Progenitor cell of endocrine pancreas (in vitro differentiated cells): ENCODE measurements at regions not wholly inside any gene's neighbourhood (a gene's known extent, or its start where the extent isn't known, plus 50 kb on each side); places are given as distances from the start of the nearest gene placed in this dataset.
"Not testable (repeated sequence)": the region's sequence is repeated elsewhere in the genome, so short reads cannot be mapped to it uniquely, and the experiment has no call there.

Source experiments
- DNase-seq: peaks from one replicate; pipeline ENCODE4 v3.0.0; 2021; ENCODE audit warnings: low spot score; ENCODE audit not compliant: unreplicated experiment
- H3K27ac Mint-ChIP-seq: 2 replicates; pipeline ENCODE4 v1.8.0; 2021; ENCODE audit warnings: mild to moderate bottlenecking, moderate library complexity, mixed read lengths
- H3K27me3 Mint-ChIP-seq: 2 replicates; pipeline ENCODE4 v1.8.0; 2021; ENCODE audit warnings: mixed read lengths
- H3K36me3 Mint-ChIP-seq: 2 replicates; pipeline ENCODE4 v1.8.0; 2022; ENCODE audit warnings: mixed read lengths; ENCODE audit not compliant: insufficient read depth
- H3K4me1 Mint-ChIP-seq: 2 replicates; pipeline ENCODE4 v1.8.0; 2021; ENCODE audit warnings: low read depth, mixed read lengths
- H3K4me3 Mint-ChIP-seq: 2 replicates; pipeline ENCODE4 v1.8.0; 2021; ENCODE audit warnings: low read depth, mild to moderate bottlenecking, moderate library complexity, mixed read lengths
- H3K9me3 Mint-ChIP-seq: 2 replicates; pipeline ENCODE4 v1.8.0; 2021; ENCODE audit warnings: low read depth, mixed read lengths
- TF ChIP-seq, protein P1 (sequence below): fragments of 200-600 bp; sonication (generic); IDR thresholded peaks from one replicate; pipeline ENCODE4 v1.5.0; 2021; ENCODE audit warnings: antibody characterized with exemption, mild to moderate bottlenecking; ENCODE audit not compliant: unreplicated experiment

DNA sequence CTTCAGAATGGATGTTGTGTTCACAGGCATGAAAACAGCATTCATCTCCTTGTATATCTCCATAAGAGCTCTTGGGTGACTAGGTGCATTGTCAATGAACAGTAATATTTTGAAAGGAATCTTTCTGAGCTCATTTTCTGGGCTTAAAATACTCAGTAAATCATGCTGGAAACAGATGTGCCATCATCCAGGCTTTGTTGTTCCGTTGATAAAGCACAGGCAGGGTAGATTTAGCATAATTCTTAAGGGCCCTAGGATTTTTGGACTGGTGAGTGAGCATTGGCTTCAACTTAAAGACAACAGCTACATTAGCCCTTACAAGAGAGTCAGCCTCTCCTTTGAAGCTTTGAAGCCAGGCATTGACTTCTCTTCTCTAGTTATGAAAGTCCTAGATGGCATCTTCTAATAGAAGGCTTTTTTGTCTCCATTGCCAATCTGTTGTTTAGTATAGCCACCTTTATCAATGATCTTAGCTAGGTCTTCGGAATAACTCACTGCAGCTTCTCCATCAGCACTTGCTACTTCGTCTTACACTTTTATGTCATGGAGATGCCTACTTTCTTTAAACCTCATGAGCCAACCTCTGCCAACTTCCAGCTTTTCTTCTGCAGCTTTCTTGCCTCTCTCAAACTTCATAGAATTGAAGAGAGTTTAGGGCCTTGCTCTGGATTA, 79.6 kb upstream of the PSMA6 start:
- TF ChIP-seq, protein P1, sequence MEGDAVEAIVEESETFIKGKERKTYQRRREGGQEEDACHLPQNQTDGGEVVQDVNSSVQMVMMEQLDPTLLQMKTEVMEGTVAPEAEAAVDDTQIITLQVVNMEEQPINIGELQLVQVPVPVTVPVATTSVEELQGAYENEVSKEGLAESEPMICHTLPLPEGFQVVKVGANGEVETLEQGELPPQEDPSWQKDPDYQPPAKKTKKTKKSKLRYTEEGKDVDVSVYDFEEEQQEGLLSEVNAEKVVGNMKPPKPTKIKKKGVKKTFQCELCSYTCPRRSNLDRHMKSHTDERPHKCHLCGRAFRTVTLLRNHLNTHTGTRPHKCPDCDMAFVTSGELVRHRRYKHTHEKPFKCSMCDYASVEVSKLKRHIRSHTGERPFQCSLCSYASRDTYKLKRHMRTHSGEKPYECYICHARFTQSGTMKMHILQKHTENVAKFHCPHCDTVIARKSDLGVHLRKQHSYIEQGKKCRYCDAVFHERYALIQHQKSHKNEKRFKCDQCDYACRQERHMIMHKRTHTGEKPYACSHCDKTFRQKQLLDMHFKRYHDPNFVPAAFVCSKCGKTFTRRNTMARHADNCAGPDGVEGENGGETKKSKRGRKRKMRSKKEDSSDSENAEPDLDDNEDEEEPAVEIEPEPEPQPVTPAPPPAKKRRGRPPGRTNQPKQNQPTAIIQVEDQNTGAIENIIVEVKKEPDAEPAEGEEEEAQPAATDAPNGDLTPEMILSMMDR, result no peak
- DNase-seq, result no peak
- H3K27ac Mint-ChIP-seq, result no peak overlapping the region
- H3K4me1 Mint-ChIP-seq, result peaks cover 4% of the 10 kb centered on the region
- no peaks in the 10 kb centered on the region for H3K9me3 Mint-ChIP-seq
- no peak overlapping the region for H3K4me3 Mint-ChIP-seq
- no peaks in the 10 kb centered on the region for H3K27me3 Mint-ChIP-seq
- peaks cover 1% of the 10 kb centered on the region for H3K36me3 Mint-ChIP-seq

DNA sequence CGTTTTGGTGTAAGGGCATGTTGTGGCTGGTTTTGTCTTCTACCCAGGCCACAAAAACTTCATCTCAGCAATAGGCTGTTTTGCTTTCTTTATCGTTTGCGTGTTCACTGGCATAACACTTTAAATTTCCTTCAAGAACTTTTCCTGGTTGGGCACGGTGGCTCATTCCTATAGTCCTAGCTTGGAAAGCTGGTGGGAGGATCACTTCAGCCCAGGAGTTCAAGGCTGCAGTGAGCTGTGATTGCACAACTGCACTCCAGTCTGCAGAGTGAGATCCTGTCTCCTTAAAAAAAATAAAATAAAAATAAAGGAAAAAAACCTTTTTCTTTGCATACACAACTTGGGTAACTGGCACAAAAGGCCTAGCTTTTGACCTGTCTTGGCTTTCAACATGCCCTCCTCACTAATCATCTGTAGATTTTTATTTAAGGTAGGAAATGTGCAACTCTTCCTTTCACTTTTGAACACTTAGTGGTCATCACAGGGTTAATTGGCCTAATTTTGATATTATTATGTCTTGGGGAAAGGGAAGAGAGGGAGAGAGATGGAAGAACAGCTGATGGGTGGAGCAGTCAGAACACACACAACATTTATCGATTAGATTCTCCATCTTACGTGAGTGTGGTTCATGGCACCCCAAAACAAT, 78.9 kb upstream of the PSMA6 start:
- DNase-seq, result no peak
- Mint-ChIP-seq H3K27me3 (no peaks in the 10 kb centered on the region), H3K36me3 (peaks cover 3% of the 10 kb centered on the region), H3K27ac (no peak overlapping the region), H3K4me1 (peaks cover 4% of the 10 kb centered on the region), H3K4me3 (no peak overlapping the region), H3K9me3 (no peaks in the 10 kb centered on the region)
- TF ChIP-seq, protein P1, result no peak

DNA sequence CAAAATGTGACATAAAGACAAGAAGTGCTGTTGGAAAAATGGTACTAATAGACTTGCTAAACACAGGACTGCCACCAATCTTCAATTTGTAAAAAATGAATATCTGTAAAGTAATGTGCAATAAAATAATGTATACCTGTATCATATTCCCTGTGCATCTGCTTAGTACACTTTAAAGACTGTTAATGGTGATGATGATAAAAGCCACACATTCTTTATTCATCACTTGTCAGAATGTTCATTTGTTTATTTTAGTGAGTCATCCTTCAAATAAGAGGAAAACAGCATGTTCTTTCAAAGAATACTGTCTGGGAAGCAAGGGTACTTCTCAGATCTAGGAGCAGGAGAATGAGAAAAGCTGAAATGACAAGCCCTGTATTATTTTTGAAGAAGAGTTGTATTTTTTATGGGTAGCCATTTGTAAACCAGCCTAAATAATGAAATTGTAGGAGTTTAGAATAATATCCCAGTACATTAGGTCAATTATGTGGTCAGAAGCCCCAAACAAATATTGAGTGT, 78.3 kb upstream of the PSMA6 start:
- H3K4me1 Mint-ChIP-seq, result peaks cover 4% of the 10 kb centered on the region
- TF ChIP-seq, protein P1, result no peak
- no peak overlapping the region for H3K4me3 Mint-ChIP-seq
- no peak for DNase-seq
- peaks cover 3% of the 10 kb centered on the region for H3K36me3 Mint-ChIP-seq
- no peaks in the 10 kb centered on the region for H3K9me3 Mint-ChIP-seq
- H3K27me3 Mint-ChIP-seq, result no peaks in the 10 kb centered on the region
- no peak overlapping the region for H3K27ac Mint-ChIP-seq

DNA sequence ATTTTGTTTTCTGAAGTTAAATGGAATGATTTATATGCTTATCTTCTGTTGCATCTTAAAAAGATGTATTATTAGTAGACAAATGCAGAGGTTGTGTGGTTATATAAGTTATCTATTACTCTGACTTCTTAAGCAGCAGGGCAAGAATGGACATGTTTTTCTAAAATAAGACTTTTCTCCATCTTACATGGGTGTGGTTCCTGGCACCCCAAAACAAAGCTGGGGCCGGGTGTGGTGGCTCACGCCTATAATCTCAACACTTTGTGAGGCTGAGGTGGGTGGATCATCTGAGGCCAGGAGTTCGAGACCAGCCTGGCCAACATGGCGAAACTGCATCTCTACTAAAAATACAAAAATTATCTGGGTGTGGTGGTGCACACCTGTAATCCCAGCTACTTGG, 77.8 kb upstream of the PSMA6 start:
- not testable (repeated sequence) for H3K27ac Mint-ChIP-seq, H3K4me3 Mint-ChIP-seq, H3K36me3 Mint-ChIP-seq, H3K27me3 Mint-ChIP-seq, H3K9me3 Mint-ChIP-seq, DNase-seq, H3K4me1 Mint-ChIP-seq

DNA sequence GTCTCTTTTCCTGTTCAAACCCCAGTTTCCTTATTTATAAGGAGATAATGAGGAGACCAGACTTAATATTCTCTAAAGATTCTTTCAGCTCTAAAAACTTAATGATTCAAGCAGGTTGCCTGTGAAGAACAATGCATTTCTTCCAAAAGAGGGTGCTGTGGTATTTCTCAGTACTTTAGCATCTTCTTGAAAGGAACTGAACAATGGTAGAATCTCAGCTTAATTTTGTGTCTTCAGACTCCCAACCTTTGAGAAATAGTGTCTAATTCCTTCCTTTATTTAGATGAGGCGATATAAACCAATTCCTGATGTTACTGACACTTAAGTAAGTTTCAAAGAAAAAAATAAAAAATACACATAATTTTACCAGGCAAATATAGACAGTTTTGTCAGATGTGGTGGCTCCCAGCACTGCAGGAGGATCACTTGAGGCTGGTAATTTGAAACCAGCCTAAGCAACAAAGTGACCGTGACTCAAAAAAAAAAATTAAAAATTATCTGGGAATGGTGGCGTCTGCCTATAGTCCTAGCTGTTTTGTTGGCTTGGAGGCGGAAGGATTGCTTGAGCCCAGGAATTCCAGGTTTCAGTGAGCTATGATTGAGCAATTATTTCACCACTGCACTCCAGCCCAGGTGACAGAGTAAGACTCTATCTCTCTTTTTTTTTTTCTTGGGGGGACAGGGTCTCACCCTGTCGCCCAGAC, 76.9 kb upstream of the PSMA6 start:
- peaks cover 8% of the 10 kb centered on the region for H3K4me1 Mint-ChIP-seq
- H3K36me3 Mint-ChIP-seq, result peaks cover 5% of the 10 kb centered on the region
- no peak for DNase-seq
- TF ChIP-seq, protein P1, result peak; percentile 47
- no peaks in the 10 kb centered on the region for H3K27me3 Mint-ChIP-seq
- no peaks in the 10 kb centered on the region for H3K9me3 Mint-ChIP-seq
- H3K4me3 Mint-ChIP-seq, result no peak overlapping the region
- peak overlapping the region; percentile 41 for H3K27ac Mint-ChIP-seq

DNA sequence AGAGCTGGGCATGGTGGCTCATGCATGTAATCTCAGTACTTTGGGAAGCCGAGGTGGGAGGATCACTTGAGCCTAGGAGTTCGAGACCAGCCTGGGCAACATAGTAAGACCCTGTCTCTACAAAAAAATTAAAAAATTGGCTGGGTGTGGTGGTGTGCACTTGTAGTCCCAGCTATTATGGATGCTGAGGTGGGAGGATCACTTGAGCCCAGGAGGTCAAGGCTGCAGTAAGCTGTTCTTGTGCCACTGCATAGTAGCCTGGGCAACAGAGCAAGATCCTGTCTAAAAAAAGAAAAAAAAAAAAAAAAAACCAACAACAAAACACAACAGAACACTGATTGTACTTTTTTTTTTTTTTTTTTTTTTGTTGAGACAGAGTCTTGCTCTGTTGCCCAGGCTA, 74.0 kb upstream of the PSMA6 start:
- not testable (repeated sequence) for H3K4me1 Mint-ChIP-seq, H3K4me3 Mint-ChIP-seq, H3K27ac Mint-ChIP-seq, H3K27me3 Mint-ChIP-seq, H3K9me3 Mint-ChIP-seq, H3K36me3 Mint-ChIP-seq, DNase-seq
